Panc1 (cell line): ENCODE measurements at regions not wholly inside any gene's neighbourhood (a gene's known extent, or its start where the extent isn't known, plus 50 kb on each side); places are given as distances from the start of the nearest gene placed in this dataset.

Experiments
- POLR2AphosphoS5 ChIP-seq: IDR thresholded peaks from 2 replicates; pipeline ENCODE4 v1.6.1; 2012; ENCODE audit warnings: mild to moderate bottlenecking, low read depth, low read length, moderate library complexity
- SIN3A ChIP-seq: IDR thresholded peaks from 2 replicates; pipeline ENCODE4 v1.6.1; 2012; ENCODE audit warnings: low read depth, mild to moderate bottlenecking, low read length, moderate library complexity, borderline replicate concordance; ENCODE audit not compliant: insufficient read depth
- TCF7L2 ChIP-seq: IDR thresholded peaks from 2 replicates; pipeline ENCODE4 v1.6.1; 2011; ENCODE audit warnings: mild to moderate bottlenecking, low read depth, low read length, inconsistent platforms
- TF ChIP-seq, protein P1 (sequence below): fragments of 450-650 bp; IDR thresholded peaks from 2 replicates; pipeline ENCODE4 v1.5.1; 2017; ENCODE audit warnings: mild to moderate bottlenecking

GRCh38 chr15:68495981-68496705 is 64.2 kb upstream of the ITGA11 start:
- TF ChIP-seq, protein P1, sequence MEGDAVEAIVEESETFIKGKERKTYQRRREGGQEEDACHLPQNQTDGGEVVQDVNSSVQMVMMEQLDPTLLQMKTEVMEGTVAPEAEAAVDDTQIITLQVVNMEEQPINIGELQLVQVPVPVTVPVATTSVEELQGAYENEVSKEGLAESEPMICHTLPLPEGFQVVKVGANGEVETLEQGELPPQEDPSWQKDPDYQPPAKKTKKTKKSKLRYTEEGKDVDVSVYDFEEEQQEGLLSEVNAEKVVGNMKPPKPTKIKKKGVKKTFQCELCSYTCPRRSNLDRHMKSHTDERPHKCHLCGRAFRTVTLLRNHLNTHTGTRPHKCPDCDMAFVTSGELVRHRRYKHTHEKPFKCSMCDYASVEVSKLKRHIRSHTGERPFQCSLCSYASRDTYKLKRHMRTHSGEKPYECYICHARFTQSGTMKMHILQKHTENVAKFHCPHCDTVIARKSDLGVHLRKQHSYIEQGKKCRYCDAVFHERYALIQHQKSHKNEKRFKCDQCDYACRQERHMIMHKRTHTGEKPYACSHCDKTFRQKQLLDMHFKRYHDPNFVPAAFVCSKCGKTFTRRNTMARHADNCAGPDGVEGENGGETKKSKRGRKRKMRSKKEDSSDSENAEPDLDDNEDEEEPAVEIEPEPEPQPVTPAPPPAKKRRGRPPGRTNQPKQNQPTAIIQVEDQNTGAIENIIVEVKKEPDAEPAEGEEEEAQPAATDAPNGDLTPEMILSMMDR, result no peak
- TF ChIP-seq POLR2AphosphoS5, result no peak
- TF ChIP-seq TCF7L2, result no peak
- TF ChIP-seq SIN3A, result no peak
